SK-MEL-5 (cell line): ENCODE measurements at regions not wholly inside any gene's neighbourhood (a gene's known extent, or its start where the extent isn't known, plus 50 kb on each side); places are given as distances from the start of the nearest gene placed in this dataset.
"Not testable (repeated sequence)": the region's sequence is repeated elsewhere in the genome, so short reads cannot be mapped to it uniquely, and the experiment has no call there.

ENCODE experiments used
- DNase-seq: peaks from one replicate; pipeline ENCODE4 v3.0.0-alpha.2; 2016; ENCODE audit warnings: low read depth, low spot score
- in situ Hi-C: cut with HindIII; loops from 2 replicates; pipeline ENCODE4 v1.10.0; 2016; ENCODE audit warnings: low sequenced_read_pairs, high pct_unique_total_duplicates, low pct_unique_long_range_greater_than_20kb

- in situ Hi-C loops: no loop called here
- no peak for DNase-seq
Measured at GRCh38 chr4:177182728-177183127, 126.9 kb upstream of the NEIL3 start.

- in situ Hi-C loops: no loop called here
- no peak for DNase-seq
Measured at GRCh38 chr4:177185151-177185550, 124.5 kb upstream of the NEIL3 start.

- no peak for DNase-seq
- in situ Hi-C loops: no loop called here
Measured at GRCh38 chr4:177185579-177185978, 124.1 kb upstream of the NEIL3 start.

GRCh38 chr4:177187371-177187770 is 122.3 kb upstream of the NEIL3 start:
- no peak for DNase-seq
- in situ Hi-C loops: no loop called here

- in situ Hi-C loops: no loop called here
- no peak for DNase-seq
Measured at GRCh38 chr4:177190995-177191580, 118.6 kb upstream of the NEIL3 start.

GRCh38 chr4:177191586-177191985 is 118.1 kb upstream of the NEIL3 start:
- in situ Hi-C loops: no loop called here

GRCh38 chr4:177191991-177192390 is 117.7 kb upstream of the NEIL3 start:
- in situ Hi-C loops: no loop called here
- no peak for DNase-seq

More at GRCh38 chr4:177191586-177191985, 118.1 kb upstream of the NEIL3 start:
- DNase-seq: no peak

GRCh38 chr4:177193024-177193715 is 116.5 kb upstream of the NEIL3 start:
- in situ Hi-C loops, DNase-seq: not testable (repeated sequence)

GRCh38 chr4:177194906-177195305 is 114.8 kb upstream of the NEIL3 start:
- no peak for DNase-seq
- in situ Hi-C loops: no loop called here

GRCh38 chr4:177196615-177197014 is 113.1 kb upstream of the NEIL3 start:
- DNase-seq: no peak
- in situ Hi-C loops: no loop called here

- DNase-seq: no peak
- in situ Hi-C loops: no loop called here
Measured at GRCh38 chr4:177201614-177202013, 108.1 kb upstream of the NEIL3 start.

- in situ Hi-C loops: no loop called here
- DNase-seq: no peak
Measured at GRCh38 chr4:177204126-177204525, 105.5 kb upstream of the NEIL3 start.

- in situ Hi-C loops: no loop called here
- DNase-seq: no peak
Measured at GRCh38 chr4:177214935-177215334, 94.7 kb upstream of the NEIL3 start.

- in situ Hi-C loops: no loop called here
- DNase-seq: no peak
Measured at GRCh38 chr4:177220376-177220775, 89.3 kb upstream of the NEIL3 start.

- no peak for DNase-seq
Measured at GRCh38 chr4:177222781-177223180, 86.9 kb upstream of the NEIL3 start.

GRCh38 chr4:177225605-177226004 is 84.1 kb upstream of the NEIL3 start:
- DNase-seq: no peak
- in situ Hi-C loops: no loop called here

More at GRCh38 chr4:177222781-177223180, 86.9 kb upstream of the NEIL3 start:
- in situ Hi-C loops: no loop called here

GRCh38 chr4:177227636-177228035 is 82.0 kb upstream of the NEIL3 start:
- no peak for DNase-seq
- in situ Hi-C loops: no loop called here

- in situ Hi-C loops: no loop called here
Measured at GRCh38 chr4:177228599-177228998, 81.1 kb upstream of the NEIL3 start.

GRCh38 chr4:177229331-177229730 is 80.3 kb upstream of the NEIL3 start:
- in situ Hi-C loops: no loop called here

More at GRCh38 chr4:177228599-177228998, 81.1 kb upstream of the NEIL3 start:
- no peak for DNase-seq

More at GRCh38 chr4:177229331-177229730, 80.3 kb upstream of the NEIL3 start:
- DNase-seq: peak; percentile 34
